Endodermal cell (in vitro differentiated cells): ENCODE measurements at regions not wholly inside any gene's neighbourhood (a gene's known extent, or its start where the extent isn't known, plus 50 kb on each side); places are given as distances from the start of the nearest gene placed in this dataset.

ENCODE experiments used
- DNase-seq: peaks from one replicate; pipeline ENCODE4 v3.0.0-alpha.2; 2017
- H3K27ac ChIP-seq: 2 replicates; pipeline ENCODE4 v1.5.1; 2013; ENCODE audit warnings: mild to moderate bottlenecking, low read depth, low read length, moderate library complexity
- H3K27me3 ChIP-seq: 2 replicates; pipeline ENCODE4 v1.6.1; 2013; ENCODE audit warnings: mild to moderate bottlenecking, low read length, moderate library complexity; ENCODE audit not compliant: insufficient read depth, control insufficient read depth, poor library complexity, severe bottlenecking
- H3K36me3 ChIP-seq: 2 replicates; pipeline ENCODE4 v1.7.0; 2013; ENCODE audit warnings: mild to moderate bottlenecking, low read length, moderate library complexity; ENCODE audit not compliant: control insufficient read depth, insufficient read depth
- H3K4me1 ChIP-seq: one replicate; pipeline ENCODE4 v1.7.0; 2013; ENCODE audit warnings: low read length; ENCODE audit not compliant: control insufficient read depth, insufficient read depth
- H3K4me3 ChIP-seq: 2 replicates; pipeline ENCODE4 v1.5.1; 2013; ENCODE audit warnings: mild to moderate bottlenecking, low read length, moderate library complexity
- H3K9ac ChIP-seq: 2 replicates; pipeline ENCODE4 v1.6.1; 2013; ENCODE audit warnings: mild to moderate bottlenecking, low read length, moderate library complexity; ENCODE audit not compliant: poor library complexity, severe bottlenecking; ENCODE audit errors: extremely low read depth
- H3K9me3 ChIP-seq: 2 replicates; pipeline ENCODE4 v1.6.1; 2013; ENCODE audit warnings: mild to moderate bottlenecking, low read length, moderate library complexity; ENCODE audit not compliant: control insufficient read depth
- H3K27ac Mint-ChIP-seq: 2 replicates; pipeline ENCODE4 v1.8.0; 2020; ENCODE audit warnings: mixed read lengths
- H3K27me3 Mint-ChIP-seq: 2 replicates; pipeline ENCODE4 v1.8.0; 2021; ENCODE audit warnings: mild to moderate bottlenecking, mixed read lengths; ENCODE audit not compliant: insufficient read depth
- H3K36me3 Mint-ChIP-seq: 2 replicates; pipeline ENCODE4 v1.8.0; 2020; ENCODE audit warnings: low read depth, mixed read lengths
- H3K4me1 Mint-ChIP-seq: 2 replicates; pipeline ENCODE4 v1.8.0; 2020; ENCODE audit warnings: mixed read lengths
- H3K4me3 Mint-ChIP-seq: 2 replicates; pipeline ENCODE4 v1.8.0; 2020; ENCODE audit warnings: mild to moderate bottlenecking, moderate library complexity, mixed read lengths
- H3K9me3 Mint-ChIP-seq: 2 replicates; pipeline ENCODE4 v1.8.0; 2020; ENCODE audit warnings: mild to moderate bottlenecking, mixed read lengths
- WGBS, 2 experiments: methylation state at CpG; one replicate each; pipeline versions ENCODE4 v1.1.5 to v1.1.7; 2013; ENCODE audit warnings: missing lambda C conversion rate in 2 of 2, mixed read lengths in 1 of 2; ENCODE audit not compliant: insufficient coverage in 1 of 2, insufficient read length in 1 of 2; 5-methylcytosine and 5-hydroxymethylcytosine counted together
- TF ChIP-seq, protein P1 (sequence below): fragments of 200-600 bp; sonication (generic); conservative IDR thresholded peaks from 2 replicates; pipeline ENCODE4 v1.5.0; 2021; ENCODE audit warnings: antibody characterized with exemption, mild to moderate bottlenecking

DNA sequence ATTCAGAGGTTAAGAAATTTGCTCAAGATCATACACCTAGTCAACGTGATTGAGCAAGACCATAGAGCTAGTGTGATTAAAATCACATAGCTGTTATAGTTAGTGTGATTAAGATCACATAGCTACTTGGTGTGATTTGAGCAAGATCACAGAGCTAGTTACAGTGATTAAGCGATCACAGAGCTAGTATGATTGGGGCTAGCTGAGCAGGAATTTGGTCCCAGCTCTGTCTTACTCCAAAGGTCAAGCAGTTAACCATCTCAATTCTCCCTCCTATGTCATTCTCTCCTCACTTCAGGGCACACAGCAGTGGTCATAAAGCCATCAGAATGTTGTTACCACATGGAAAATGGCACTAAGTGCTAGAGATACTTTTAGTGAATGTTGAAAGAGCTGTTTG lies 158.2 kb downstream of the SPTSSA start:
- no peaks in the 10 kb centered on the region for H3K36me3 Mint-ChIP-seq
- no peak overlapping the region for H3K4me3 Mint-ChIP-seq
- peaks cover 7% of the 10 kb centered on the region for H3K4me1 Mint-ChIP-seq
- no peak overlapping the region for H3K9ac ChIP-seq
- no peak overlapping the region for H3K4me3 ChIP-seq
- no peak overlapping the region for H3K27ac ChIP-seq
- peaks cover 7% of the 10 kb centered on the region for H3K9me3 Mint-ChIP-seq
- TF ChIP-seq, protein P1, sequence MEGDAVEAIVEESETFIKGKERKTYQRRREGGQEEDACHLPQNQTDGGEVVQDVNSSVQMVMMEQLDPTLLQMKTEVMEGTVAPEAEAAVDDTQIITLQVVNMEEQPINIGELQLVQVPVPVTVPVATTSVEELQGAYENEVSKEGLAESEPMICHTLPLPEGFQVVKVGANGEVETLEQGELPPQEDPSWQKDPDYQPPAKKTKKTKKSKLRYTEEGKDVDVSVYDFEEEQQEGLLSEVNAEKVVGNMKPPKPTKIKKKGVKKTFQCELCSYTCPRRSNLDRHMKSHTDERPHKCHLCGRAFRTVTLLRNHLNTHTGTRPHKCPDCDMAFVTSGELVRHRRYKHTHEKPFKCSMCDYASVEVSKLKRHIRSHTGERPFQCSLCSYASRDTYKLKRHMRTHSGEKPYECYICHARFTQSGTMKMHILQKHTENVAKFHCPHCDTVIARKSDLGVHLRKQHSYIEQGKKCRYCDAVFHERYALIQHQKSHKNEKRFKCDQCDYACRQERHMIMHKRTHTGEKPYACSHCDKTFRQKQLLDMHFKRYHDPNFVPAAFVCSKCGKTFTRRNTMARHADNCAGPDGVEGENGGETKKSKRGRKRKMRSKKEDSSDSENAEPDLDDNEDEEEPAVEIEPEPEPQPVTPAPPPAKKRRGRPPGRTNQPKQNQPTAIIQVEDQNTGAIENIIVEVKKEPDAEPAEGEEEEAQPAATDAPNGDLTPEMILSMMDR: no peak
- 86 to 100% methylated on average over 1 to 2 of the region's 2 CpGs for WGBS, 2 experiments
- H3K9me3 ChIP-seq: peaks cover 8% of the 10 kb centered on the region
- H3K27ac Mint-ChIP-seq: no peak overlapping the region
- no peak for DNase-seq
- peaks cover 52% of the 10 kb centered on the region for H3K27me3 Mint-ChIP-seq
- H3K27me3 ChIP-seq: peaks cover 3% of the 10 kb centered on the region
- H3K4me1 ChIP-seq: no peaks in the 10 kb centered on the region
- H3K36me3 ChIP-seq: no peaks in the 10 kb centered on the region

DNA sequence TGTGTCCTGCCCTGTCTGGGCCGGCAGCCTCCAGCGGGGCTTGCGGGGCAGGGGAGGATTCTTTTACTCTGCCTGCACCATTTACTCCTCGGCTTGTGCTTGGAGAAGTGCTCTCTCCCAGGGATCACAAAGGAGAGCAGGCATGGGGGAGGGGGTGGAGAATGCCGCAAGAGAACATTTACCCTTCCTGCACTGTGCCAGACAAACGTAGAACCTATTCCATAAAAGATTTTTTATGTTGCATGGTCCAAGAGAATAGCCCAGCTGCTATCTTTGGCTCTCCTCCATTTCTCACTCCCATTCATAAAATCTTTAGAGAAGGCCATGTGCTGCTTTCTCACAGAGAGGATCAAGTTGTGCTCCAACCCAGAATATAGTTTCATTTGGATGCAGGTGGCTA lies 159.4 kb downstream of the SPTSSA start:
- Mint-ChIP-seq H3K4me3 (no peak overlapping the region), H3K36me3 (peaks cover 1% of the 10 kb centered on the region), H3K27ac (no peak overlapping the region)

DNA sequence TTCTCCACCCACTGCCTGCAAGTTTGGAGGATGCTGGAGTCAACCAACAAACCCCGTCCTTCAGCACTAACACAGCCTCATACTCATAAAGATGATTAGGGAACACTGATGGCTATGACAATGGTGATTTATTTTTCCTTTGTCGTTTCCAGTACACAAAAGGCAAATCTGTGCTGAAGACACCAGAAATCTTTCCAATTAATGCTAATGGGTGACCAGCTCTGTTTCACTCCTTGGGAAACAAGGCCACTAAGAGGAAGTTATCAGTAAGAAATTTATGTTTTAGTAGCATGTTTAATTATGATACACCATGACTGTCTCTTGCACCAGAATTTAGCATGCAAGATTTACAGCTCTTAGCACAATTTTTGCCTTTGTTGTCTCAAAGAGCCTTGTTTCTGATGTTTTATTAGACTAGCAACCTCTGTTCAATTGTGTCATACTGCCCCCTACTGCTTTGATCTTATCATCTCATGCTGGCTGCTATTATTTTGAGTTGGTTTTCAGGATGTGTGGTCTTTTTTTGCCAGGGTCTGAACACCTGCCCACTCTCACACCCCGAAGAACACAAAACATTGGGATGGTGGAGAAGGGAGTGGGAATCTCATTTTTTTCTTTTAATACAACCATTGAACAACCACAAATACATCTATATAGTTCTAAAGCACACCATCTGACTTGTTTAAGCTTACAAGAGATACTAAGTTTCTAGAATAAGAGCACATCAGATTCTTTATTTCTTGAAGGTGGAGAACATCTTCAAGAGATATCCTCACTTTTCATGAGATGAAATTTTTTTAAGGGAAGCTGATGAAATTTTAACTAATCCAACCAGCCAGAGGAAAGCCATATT lies 160.9 kb downstream of the SPTSSA start:
- peaks cover 7% of the 10 kb centered on the region for H3K4me1 Mint-ChIP-seq
- H3K27me3 Mint-ChIP-seq: peaks cover 52% of the 10 kb centered on the region
- Histone ChIP-seq H3K4me1 (no peaks in the 10 kb centered on the region), H3K9me3 (peaks cover 23% of the 10 kb centered on the region), H3K9ac (no peak overlapping the region), H3K4me3 (no peak overlapping the region), H3K36me3 (no peaks in the 10 kb centered on the region), H3K27ac (no peak overlapping the region), H3K27me3 (no peaks in the 10 kb centered on the region)
- 71 to 73% methylated on average over 1 to 2 of the region's 3 CpGs for WGBS, 2 experiments
- TF ChIP-seq, protein P1: peak; percentile 90
- DNase-seq: peak; percentile 57
- H3K9me3 Mint-ChIP-seq: peaks cover 17% of the 10 kb centered on the region
- peaks cover 1% of the 10 kb centered on the region for H3K36me3 Mint-ChIP-seq
- H3K4me3 Mint-ChIP-seq: no peak overlapping the region
- no peak overlapping the region for H3K27ac Mint-ChIP-seq

More for the DNA sequence above, 159.4 kb downstream of the SPTSSA start:
- H3K9ac ChIP-seq: no peak overlapping the region
- H3K27ac ChIP-seq: peak overlapping the region; percentile 47
- no peaks in the 10 kb centered on the region for H3K4me1 ChIP-seq
- WGBS, 2 experiments: 73 to 77% methylated on average over 2 to 6 of the region's 6 CpGs
- H3K4me1 Mint-ChIP-seq: peaks cover 7% of the 10 kb centered on the region
- H3K9me3 ChIP-seq: peaks cover 19% of the 10 kb centered on the region
- H3K4me3 ChIP-seq: no peak overlapping the region
- H3K9me3 Mint-ChIP-seq: peaks cover 13% of the 10 kb centered on the region
- TF ChIP-seq, protein P1: no peak
- H3K36me3 ChIP-seq: no peaks in the 10 kb centered on the region
- peaks cover 54% of the 10 kb centered on the region for H3K27me3 Mint-ChIP-seq
- DNase-seq: no peak
- no peaks in the 10 kb centered on the region for H3K27me3 ChIP-seq
